ENCODE measurements at regions not wholly inside any gene's neighbourhood (a gene's known extent, or its start where the extent isn't known, plus 50 kb on each side); places are given as distances from the start of the nearest gene placed in this dataset.

GRCh38 chrX:122625821-122626220, 558.3 kb upstream of the GRIA3 start:
- ATAC-seq (no peak), FAIRE-seq (no peak), DNase-seq (ENCODE audit: extremely low read depth in 1 of 4, low spot score in 3 of 4) (no peak)
- Histone ChIP-seq H3K36me3 (ENCODE audit: control insufficient read depth, insufficient read depth, low read length) (no peaks in the 10 kb centered on the region), H3K9ac (ENCODE audit: insufficient read depth in 1 of 2, low read depth in 2 of 2, low read length in 2 of 2) (no peak overlapping the region), H3K4me2 (ENCODE audit: insufficient read depth, low read length) (no peak overlapping the region), H3K4me3 (no peak overlapping the region), H4K20me1 (replicated peaks; ENCODE audit: control insufficient read depth, insufficient read depth, low read length) (no peaks in the 10 kb centered on the region), H3K4me1 (replicated peaks in 1 of 2; ENCODE audit: control insufficient read depth in 2 of 2, insufficient read depth in 2 of 2, low read length in 2 of 2) (no peaks in the 10 kb centered on the region), H3K79me2 (ENCODE audit: control insufficient read depth, insufficient read depth, low read length) (no peaks in the 10 kb centered on the region), H3K27me3 (ENCODE audit: control insufficient read depth in 2 of 2, insufficient read depth in 2 of 2, low read length in 2 of 2) (no peaks in the 10 kb centered on the region), H3K9me3 (replicated peaks; ENCODE audit: control insufficient read depth, insufficient read depth, low read depth, low read length) (no peaks in the 10 kb centered on the region), H2AFZ (ENCODE audit: low read depth, low read length) (no peak overlapping the region), H3K9me1 (ENCODE audit: control insufficient read depth, insufficient read depth, low read length) (no peaks in the 10 kb centered on the region), H3K27ac (ENCODE audit: extremely low read depth, low read depth, low read length) (no peak overlapping the region)
- no peak for TF ChIP-seq ARID2 (IDR thresholded peaks at IDR 0.05)
- no peak for TF ChIP-seq SMARCA4 (IDR thresholded peaks at IDR 0.05)
- TF ChIP-seq ETV5 (CRISPR knock-in tag; IDR thresholded peaks at IDR 0.05; ENCODE audit: low read depth): no peak
- no peak for TF ChIP-seq PURB (CRISPR knock-in tag; IDR thresholded peaks at IDR 0.05; ENCODE audit: low read depth)
- no peak for TF ChIP-seq RBM39 (optimal IDR thresholded peaks at IDR 0.05; ENCODE audit: low read depth, low read length)
- no peak for TF ChIP-seq TBL1XR1 (IDR thresholded peaks at IDR 0.05; ENCODE audit: low read length in 2 of 2)
- TF ChIP-seq FOSL1 (tag; conservative IDR thresholded peaks at IDR 0.05): no peak
- TF ChIP-seq C11orf30 (IDR thresholded peaks at IDR 0.05; ENCODE audit: low read depth): no peak
- TF ChIP-seq PKNOX1 (IDR thresholded peaks at IDR 0.05): no peak
- TF ChIP-seq TSHZ1 (CRISPR knock-in tag; IDR thresholded peaks at IDR 0.05): no peak
- no peak for TF ChIP-seq HMGN3 (IDR thresholded peaks at IDR 0.05; ENCODE audit: borderline replicate concordance, extremely low read depth, insufficient read length, low read depth, low read length)
- no peak for TF ChIP-seq ZNF232 (CRISPR knock-in tag; IDR thresholded peaks at IDR 0.05)
- no peak for TF ChIP-seq SMARCC2 (IDR thresholded peaks at IDR 0.05; ENCODE audit: low read depth)
- TF ChIP-seq E2F1 (CRISPR knock-in tag; IDR thresholded peaks at IDR 0.05): no peak
- ChIA-PET CTCF (ENCODE audit: low intra/inter-chr PET ratio) (no interaction called here), POLR2A (no interaction called here)
- BruUV-seq (replicated peaks): no TSS peak
- intact Hi-C loops (cut with micrococcal nuclease) (no loop called here), in situ Hi-C loops (cut with MboI) (no loop called here)
- WGBS (ENCODE audit: insufficient coverage, low coverage, missing lambda C conversion rate): 0% methylated on average over 3 of the region's 3 CpGs

Measured in K562 (cell line).